K562 (cell line): ENCODE measurements at regions not wholly inside any gene's neighbourhood (a gene's known extent, or its start where the extent isn't known, plus 50 kb on each side); places are given as distances from the start of the nearest gene placed in this dataset.

Source experiments
- KAT7 ChIP-seq: sonication (generic); formaldehyde crosslinking; IDR thresholded peaks from 2 replicates; pipeline ENCODE4 v1.8.0; 2022; ENCODE audit warnings: missing genetic modification reagents, mild to moderate bottlenecking, borderline replicate concordance
- KDM1A ChIP-seq, 2 experiments: fragments of 450-650 bp; IDR thresholded peaks; 2 replicates each; pipeline ENCODE4 v1.6.1; 2016; ENCODE audit warnings: mild to moderate bottlenecking in 2 of 2
- PCBP1 ChIP-seq: fragments of 200-400 bp; formaldehyde crosslinking; IDR thresholded peaks from 2 replicates; pipeline ENCODE4 v1.6.1; 2018; ENCODE audit warnings: mild to moderate bottlenecking, low read depth, low read length; ENCODE audit not compliant: poor library complexity, severe bottlenecking
- PHF21A ChIP-seq: fragments of 450-650 bp; IDR thresholded peaks from 2 replicates; pipeline ENCODE4 v1.6.1; 2017; ENCODE audit warnings: low read depth, borderline replicate concordance
- SUPT5H ChIP-seq: fragments of 450-650 bp; IDR thresholded peaks from 2 replicates; pipeline ENCODE4 v1.6.1; 2016
- ZNF583 ChIP-seq: fragments of 250-450 bp; sonication (Bioruptor Pico); IDR thresholded peaks from 2 replicates; pipeline ENCODE4 v1.4.0; 2020
- ZNF609 ChIP-seq: sonication (generic); formaldehyde crosslinking; IDR thresholded peaks from 2 replicates; pipeline ENCODE4 v1.8.1; 2023; ENCODE audit warnings: missing genetic modification reagents, mild to moderate bottlenecking, borderline replicate concordance
- ZNF695 ChIP-seq: fragments of 450-650 bp; formaldehyde crosslinking; IDR thresholded peaks from 2 replicates; pipeline ENCODE4 v1.4.0; 2020; ENCODE audit warnings: mild to moderate bottlenecking, moderate library complexity

DNA sequence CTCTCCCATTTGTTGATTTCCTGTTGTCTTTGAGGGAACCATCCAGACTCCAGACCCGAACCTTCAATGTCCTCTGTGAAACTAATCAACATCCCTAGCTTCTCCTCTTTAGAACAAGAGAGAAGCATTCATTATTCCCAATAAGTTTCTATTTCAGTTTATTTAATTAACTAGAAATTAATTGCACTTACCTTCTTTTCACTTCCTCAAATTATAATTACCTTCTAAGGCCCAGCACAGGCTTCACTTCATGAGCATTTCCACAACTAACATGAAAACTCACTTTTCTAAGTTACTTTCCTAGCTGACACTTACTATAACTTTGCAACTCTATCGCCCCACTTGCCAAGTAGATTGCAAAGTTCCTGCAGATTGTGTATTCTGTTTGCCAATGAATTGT is 71.6 kb upstream of the HTR2A start (continued):
- TF ChIP-seq KDM1A (IDR thresholded peaks at IDR 0.05) (no peak), ZNF695 (CRISPR knock-in tag) (no peak), PCBP1 (no peak), SUPT5H (no peak), ZNF609 (CRISPR knock-in tag) (no peak), ZNF583 (CRISPR knock-in tag) (no peak), PHF21A (no peak), KAT7 (CRISPR knock-in tag) (no peak)
